K562 (cell line): ENCODE measurements at regions not wholly inside any gene's neighbourhood (a gene's known extent, or its start where the extent isn't known, plus 50 kb on each side); places are given as distances from the start of the nearest gene placed in this dataset.

Source experiments
- CBFA2T2 ChIP-seq: fragments of 450-650 bp; conservative IDR thresholded peaks from 2 replicates; pipeline ENCODE4 v1.6.1; 2017; ENCODE audit warnings: mild to moderate bottlenecking
- EZH2 ChIP-seq: IDR thresholded peaks from 2 replicates; pipeline ENCODE4 v1.6.1; 2012; ENCODE audit warnings: low read depth, mild to moderate bottlenecking, inconsistent platforms, low read length, borderline replicate concordance
- SIN3A ChIP-seq, 2 experiments: fragments of 150-350 bp in 1 of 2; IDR thresholded peaks; 2 replicates each; pipeline ENCODE4 v1.6.1; 2011 to 2016; ENCODE audit warnings: borderline replicate concordance in 2 of 2, low read depth in 2 of 2, low read length in 2 of 2, mild to moderate bottlenecking in 2 of 2, moderate library complexity in 2 of 2; ENCODE audit not compliant: control insufficient read depth in 1 of 2

DNA sequence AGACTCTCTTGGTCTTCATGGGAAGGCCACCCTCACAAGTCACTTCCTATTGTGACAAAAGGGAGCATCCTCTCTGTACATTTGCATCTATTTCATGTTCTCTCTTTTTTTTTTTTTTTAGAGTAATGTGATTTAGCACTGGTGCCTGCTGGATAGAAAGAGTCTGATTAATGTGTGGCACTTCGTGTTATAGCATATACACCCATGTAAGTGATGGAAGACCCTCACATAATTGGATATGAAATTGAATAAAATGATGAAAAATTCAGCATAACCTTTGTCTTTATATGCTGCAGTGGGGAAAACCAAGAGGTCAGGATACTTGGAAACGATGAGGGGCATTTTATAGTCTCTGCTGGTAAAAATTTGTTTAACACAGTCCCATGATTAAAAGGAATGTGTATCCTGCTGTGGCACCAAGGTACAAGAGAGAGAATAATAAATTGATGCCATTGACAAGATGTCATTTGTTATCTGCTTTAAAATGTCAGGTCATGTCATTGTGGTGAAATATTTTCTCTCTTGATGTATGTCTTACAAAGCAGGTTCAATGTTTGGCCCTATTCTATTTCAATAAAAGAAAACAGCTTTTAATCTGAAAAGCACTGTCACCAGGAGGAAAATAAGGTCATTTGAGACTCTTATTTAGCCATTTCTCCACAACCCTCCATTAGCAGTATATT, 1115.4 kb downstream of the STPG2 start:
- TF ChIP-seq SIN3A (IDR thresholded peaks at IDR 0.05; ENCODE audit: borderline replicate concordance in 2 of 2, control insufficient read depth in 1 of 2, low read depth in 2 of 2, low read length in 2 of 2) = no peak
- TF ChIP-seq CBFA2T2 = no peak
- TF ChIP-seq EZH2 = no peak
